GM23248 (cell line): ENCODE measurements at regions not wholly inside any gene's neighbourhood (a gene's known extent, or its start where the extent isn't known, plus 50 kb on each side); places are given as distances from the start of the nearest gene placed in this dataset.

ENCODE experiments used
- EZH2 ChIP-seq: fragments of 200-600 bp; sonication (generic); IDR thresholded peaks from 2 replicates; pipeline ENCODE4 v1.6.1; 2018; ENCODE audit warnings: antibody characterized with exemption, mild to moderate bottlenecking; ENCODE audit not compliant: insufficient read depth, poor library complexity, severe bottlenecking
- EZH2phosphoT487 ChIP-seq: fragments of 200-600 bp; sonication (generic); IDR thresholded peaks from 2 replicates; pipeline ENCODE4 v1.6.1; 2018; ENCODE audit warnings: antibody characterized with exemption, moderate library complexity, mild to moderate bottlenecking, low read depth; ENCODE audit not compliant: insufficient read depth

DNA sequence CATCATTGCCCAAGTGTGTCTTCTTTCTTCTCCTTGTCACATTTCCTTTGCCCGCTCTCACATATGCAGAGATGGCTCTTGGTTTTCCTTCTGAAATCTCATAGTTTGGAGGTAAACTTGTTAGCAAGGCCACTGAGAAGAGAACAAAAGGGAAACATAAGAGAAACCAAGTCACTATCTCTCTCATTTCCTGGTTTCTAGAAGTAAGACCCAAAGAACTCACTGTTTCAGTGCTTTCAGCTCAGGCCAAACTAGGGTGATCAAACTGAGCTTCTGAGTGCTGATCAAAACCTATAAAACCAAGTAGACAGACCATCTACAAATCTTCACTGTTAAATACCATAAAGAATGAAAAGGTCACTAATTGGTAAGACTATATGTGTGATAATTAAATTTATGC, 275.4 kb upstream of the BTG1 start:
- TF ChIP-seq EZH2phosphoT487: no peak
- TF ChIP-seq EZH2: no peak
